ENCODE measurements at regions not wholly inside any gene's neighbourhood (a gene's known extent, or its start where the extent isn't known, plus 50 kb on each side); places are given as distances from the start of the nearest gene placed in this dataset.

- H3K27ac ChIP-seq (ENCODE audit: low read depth, low read length): no peak overlapping the region
- no peak overlapping the region for H3K4me3 ChIP-seq (ENCODE audit: insufficient read depth, low read length, poor library complexity, severe bottlenecking)
- H2AFZ ChIP-seq (ENCODE audit: low read depth, low read length, severe bottlenecking): no peak overlapping the region
- H3K27me3 ChIP-seq (ENCODE audit: low read length): no peaks in the 10 kb centered on the region; the same call in 1 of the 2 replicates
- H4K20me1 ChIP-seq (ENCODE audit: low read depth, low read length): no peaks in the 10 kb centered on the region
- no peaks in the 10 kb centered on the region for H3K79me2 ChIP-seq (ENCODE audit: insufficient read depth, low read length)
- H3K9me3 ChIP-seq (ENCODE audit: insufficient read depth, low read length): no peaks in the 10 kb centered on the region
- no peak overlapping the region for H3K4me2 ChIP-seq (ENCODE audit: low read depth, low read length, poor library complexity, severe bottlenecking)
- TF ChIP-seq CTCF (IDR thresholded peaks at IDR 0.05; ENCODE audit: insufficient read depth, low read length, poor library complexity, severe bottlenecking) (no peak), EZH2phosphoT487 (conservative IDR thresholded peaks at IDR 0.05; ENCODE audit: low read length) (no peak)
- no peaks in the 10 kb centered on the region for H3K9me2 ChIP-seq (replicated peaks; ENCODE audit: insufficient read depth, low read length)
- no peaks in the 10 kb centered on the region for H3F3A ChIP-seq (ENCODE audit: insufficient read depth)
- no peak overlapping the region for H3K9ac ChIP-seq (ENCODE audit: low read length)
- H3K36me3 ChIP-seq (ENCODE audit: low read length): no peaks in the 10 kb centered on the region
Measured at GRCh38 chr6:6483733-6484132, 104.8 kb upstream of the LY86 start.

GRCh38 chr6:6484681-6485080 lies 103.8 kb upstream of the LY86 start:
- H3K27ac ChIP-seq (ENCODE audit: low read depth, low read length): no peak overlapping the region
- H3K4me2 ChIP-seq (ENCODE audit: low read depth, low read length, poor library complexity, severe bottlenecking): no peak overlapping the region
- H3K9me3 ChIP-seq (ENCODE audit: insufficient read depth, low read length): no peaks in the 10 kb centered on the region
- TF ChIP-seq CTCF (IDR thresholded peaks at IDR 0.05; ENCODE audit: insufficient read depth, low read length, poor library complexity, severe bottlenecking): no peak
- no peak for TF ChIP-seq EZH2phosphoT487 (conservative IDR thresholded peaks at IDR 0.05; ENCODE audit: low read length)
- H3K9ac ChIP-seq (ENCODE audit: low read length): no peak overlapping the region
- H3F3A ChIP-seq (ENCODE audit: insufficient read depth): no peaks in the 10 kb centered on the region
- no peaks in the 10 kb centered on the region for H4K20me1 ChIP-seq (ENCODE audit: low read depth, low read length)
- H2AFZ ChIP-seq (ENCODE audit: low read depth, low read length, severe bottlenecking): no peak overlapping the region
- H3K4me3 ChIP-seq (ENCODE audit: insufficient read depth, low read length, poor library complexity, severe bottlenecking): no peak overlapping the region
- no peaks in the 10 kb centered on the region; the same call in 1 of the 2 replicates for H3K27me3 ChIP-seq (ENCODE audit: low read length)
- H3K79me2 ChIP-seq (ENCODE audit: insufficient read depth, low read length): no peaks in the 10 kb centered on the region
- H3K36me3 ChIP-seq (ENCODE audit: low read length): no peaks in the 10 kb centered on the region
- H3K9me2 ChIP-seq (replicated peaks; ENCODE audit: insufficient read depth, low read length): no peaks in the 10 kb centered on the region

GRCh38 chr6:6486595-6486994 lies 101.9 kb upstream of the LY86 start:
- Histone ChIP-seq H3K27ac (ENCODE audit: low read depth, low read length) (no peak overlapping the region), H2AFZ (ENCODE audit: low read depth, low read length, severe bottlenecking) (no peak overlapping the region), H4K20me1 (ENCODE audit: low read depth, low read length) (no peaks in the 10 kb centered on the region), H3K4me2 (ENCODE audit: low read depth, low read length, poor library complexity, severe bottlenecking) (no peak overlapping the region), H3F3A (ENCODE audit: insufficient read depth) (no peaks in the 10 kb centered on the region), H3K9me3 (ENCODE audit: insufficient read depth, low read length) (no peaks in the 10 kb centered on the region), H3K4me3 (ENCODE audit: insufficient read depth, low read length, poor library complexity, severe bottlenecking) (no peak overlapping the region), H3K36me3 (ENCODE audit: low read length) (no peaks in the 10 kb centered on the region), H3K9me2 (replicated peaks; ENCODE audit: insufficient read depth, low read length) (no peaks in the 10 kb centered on the region), H3K9ac (ENCODE audit: low read length) (no peak overlapping the region), H3K27me3 (ENCODE audit: low read length) (no peaks in the 10 kb centered on the region), H3K79me2 (ENCODE audit: insufficient read depth, low read length) (no peaks in the 10 kb centered on the region)
- TF ChIP-seq CTCF (IDR thresholded peaks at IDR 0.05; ENCODE audit: insufficient read depth, low read length, poor library complexity, severe bottlenecking) (no peak), EZH2phosphoT487 (conservative IDR thresholded peaks at IDR 0.05; ENCODE audit: low read length) (no peak)
